Left renal cortex interstitium (tissue), 4 donors: ENCODE measurements at regions not wholly inside any gene's neighbourhood (a gene's known extent, or its start where the extent isn't known, plus 50 kb on each side); places are given as distances from the start of the nearest gene placed in this dataset.
A peak's percentile ranks its signal among the peaks of the same experiment; 100 is the strongest.

ENCODE experiments used
- DNase-seq, 4 donors: peaks; one replicate each; pipeline ENCODE4 v3.0.0-alpha.2; 2013; ENCODE audit warnings: low read depth in 4 of 4, low spot score in 2 of 4, missing footprints in 1 of 4

- no peak for DNase-seq
These were observed 530.3 kb downstream of the RASEF start for GRCh38 chr9:82532504-82533180.

- no peak for DNase-seq
These were observed 527.4 kb downstream of the RASEF start for GRCh38 chr9:82535432-82535998.

DNA sequence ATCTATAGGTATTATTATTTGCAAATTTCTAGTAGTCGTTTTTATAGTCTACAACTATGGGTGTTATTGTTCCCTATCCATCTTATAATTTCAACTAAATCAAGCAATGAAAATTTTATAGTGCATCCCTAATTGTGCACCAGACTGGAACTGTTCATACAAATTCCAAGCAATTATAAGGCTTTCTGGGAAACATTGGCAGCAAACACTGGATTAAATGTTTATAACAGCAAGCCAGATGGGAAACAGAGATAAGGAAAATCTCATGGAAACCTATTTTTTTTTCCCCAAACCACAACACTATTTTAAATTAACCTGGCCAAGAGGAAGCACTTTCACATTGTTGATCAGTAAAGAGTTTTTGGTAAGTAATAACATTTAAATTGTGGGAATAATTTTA is 524.3 kb downstream of the RASEF start:
- no peak for DNase-seq

GRCh38 chr9:82539146-82539545 is 523.8 kb downstream of the RASEF start:
- no peak for DNase-seq

DNA sequence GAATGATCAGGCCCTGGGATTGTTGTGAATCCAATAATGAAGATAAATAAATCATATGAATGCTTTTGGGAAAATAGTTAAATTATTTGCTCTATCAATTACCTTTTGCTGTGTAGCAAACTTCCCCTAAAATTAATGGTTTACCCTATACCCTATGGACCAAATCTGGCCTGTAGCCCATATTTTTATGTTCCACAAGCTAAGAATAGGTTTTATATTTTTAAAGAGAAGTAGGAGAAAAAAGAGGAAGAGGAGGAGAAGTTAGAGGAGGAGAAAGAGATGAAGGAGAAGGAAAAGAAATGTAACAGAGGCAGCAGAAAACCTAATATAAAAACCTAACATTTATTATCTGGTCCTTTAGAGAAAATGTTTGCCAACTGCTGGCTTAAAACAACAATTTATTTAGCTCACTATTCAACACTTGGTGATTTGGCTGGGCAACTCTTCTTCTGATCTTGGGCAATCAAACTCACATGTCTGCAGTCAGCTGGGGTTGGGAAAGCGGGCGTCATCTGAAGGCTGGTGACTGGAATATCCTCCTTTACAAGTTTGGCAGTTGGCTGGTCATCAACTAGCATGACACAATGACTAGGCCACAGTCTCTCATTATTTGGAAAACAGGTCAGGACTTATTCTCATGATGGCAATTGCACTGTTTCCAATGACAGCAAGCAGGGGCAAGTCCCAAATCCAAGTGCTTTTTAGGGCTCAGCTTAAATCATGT is 522.9 kb downstream of the RASEF start:
- no peak for DNase-seq

GRCh38 chr9:82543726-82544125 is 519.2 kb downstream of the RASEF start:
- DNase-seq: no peak

- no peak for DNase-seq
These were observed 516.8 kb downstream of the RASEF start for GRCh38 chr9:82546136-82546535.

- DNase-seq: no peak
These were observed 514.9 kb downstream of the RASEF start for GRCh38 chr9:82547995-82548394.

GRCh38 chr9:82549174-82549821 is 513.6 kb downstream of the RASEF start:
- DNase-seq: no peak

- DNase-seq: no peak
These were observed 510.2 kb downstream of the RASEF start for GRCh38 chr9:82552784-82553183.

GRCh38 chr9:82553654-82554366 is 509.1 kb downstream of the RASEF start:
- DNase-seq: no peak

DNA sequence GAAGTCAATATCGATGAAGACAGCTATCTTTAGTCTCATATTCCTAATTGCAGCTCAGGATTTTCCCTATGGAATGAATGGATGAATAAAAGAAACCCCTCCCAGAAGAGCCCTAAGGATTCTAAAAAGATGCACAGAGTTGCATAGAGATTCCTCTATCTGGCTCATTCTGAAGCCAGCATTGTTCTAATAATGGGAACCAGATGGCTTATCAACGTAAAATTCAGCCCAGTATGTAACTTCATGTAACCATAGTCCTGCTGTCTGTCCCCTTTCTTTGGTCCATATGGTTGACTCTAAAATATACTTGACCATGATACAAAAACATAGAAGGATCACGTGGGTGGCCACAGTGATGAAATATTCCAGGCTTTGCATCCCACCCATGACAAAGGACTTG is 508.6 kb downstream of the RASEF start:
- no peak for DNase-seq

- peak in 1 of 4 donors; percentile 32 for DNase-seq
These were observed 507.9 kb downstream of the RASEF start for GRCh38 chr9:82555031-82555430.

GRCh38 chr9:82555431-82556051 is 507.4 kb downstream of the RASEF start:
- peak in 1 of 4 donors; percentile 68 for DNase-seq

GRCh38 chr9:82558346-82558745 is 504.6 kb downstream of the RASEF start:
- no peak for DNase-seq

DNA sequence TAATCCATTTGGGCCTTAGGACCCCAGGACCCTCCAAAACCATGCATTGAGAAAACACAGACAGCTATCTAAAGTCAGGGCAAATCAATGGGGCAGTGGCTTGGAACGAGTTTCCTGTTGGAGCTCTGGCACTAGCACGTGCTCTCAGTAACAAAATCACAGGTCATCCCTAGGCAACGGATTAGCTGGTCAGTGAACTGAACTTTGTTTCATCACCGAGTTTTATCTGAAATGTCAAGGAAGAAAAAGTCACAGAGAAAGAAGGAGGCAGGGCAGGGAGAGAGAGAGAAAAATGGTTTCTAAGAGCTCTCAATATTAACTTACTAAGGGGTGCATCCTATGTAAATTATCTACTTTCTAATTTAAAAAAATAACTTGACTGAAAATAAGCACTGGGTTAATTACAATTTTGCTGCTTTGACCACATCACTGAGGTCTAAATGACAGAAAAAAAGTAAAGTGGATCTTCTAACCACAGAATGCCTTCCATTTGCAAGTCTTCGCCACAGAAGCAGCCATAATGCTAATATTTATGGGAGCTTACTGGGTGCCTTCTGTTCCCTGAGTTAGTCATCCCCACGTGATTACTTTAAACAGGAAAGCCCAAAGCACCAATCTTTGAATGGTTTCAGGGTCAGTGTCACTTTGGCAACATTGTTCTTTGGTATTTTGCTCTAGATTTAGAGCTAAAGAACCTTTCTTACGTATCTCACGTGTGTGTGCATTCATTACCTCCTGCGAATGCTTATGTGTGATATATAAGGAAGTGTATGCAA is 503.9 kb downstream of the RASEF start:
- DNase-seq: no peak

- DNase-seq: no peak
These were observed 502.9 kb downstream of the RASEF start for GRCh38 chr9:82560036-82560435.

- no peak for DNase-seq
These were observed 502.5 kb downstream of the RASEF start for GRCh38 chr9:82560457-82560904.

- DNase-seq: no peak
These were observed 499.8 kb downstream of the RASEF start for GRCh38 chr9:82563094-82563493.

DNA sequence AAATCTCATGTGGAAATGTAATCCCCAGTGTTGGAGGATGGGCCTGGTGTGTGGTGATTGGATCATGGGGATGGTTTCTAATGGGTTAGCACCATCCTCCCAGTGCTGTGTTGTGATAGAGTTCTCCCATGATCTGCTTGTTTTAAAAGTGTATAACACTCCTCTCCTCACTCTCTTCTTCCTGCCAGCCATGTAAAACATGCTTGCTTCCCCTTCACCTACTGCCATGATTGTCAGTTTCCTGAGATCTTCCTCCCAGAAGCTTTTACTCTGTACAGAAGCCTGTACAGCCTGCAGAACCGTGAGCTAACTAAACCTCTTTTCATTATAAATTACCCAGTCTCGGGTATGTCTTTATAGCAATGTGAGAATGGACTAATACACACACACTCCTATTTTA is 499.1 kb downstream of the RASEF start:
- DNase-seq: no peak
